T-helper 1 cell treated with Interleukin-12 subunit alpha and Interleukin-12 subunit beta and Interleukin-4 antibody, amounts not matched to agents 30 ng/mL and 1 ng/mL, for 36 hours (primary cell): ENCODE measurements at regions not wholly inside any gene's neighbourhood (a gene's known extent, or its start where the extent isn't known, plus 50 kb on each side); places are given as distances from the start of the nearest gene placed in this dataset.

Experiments
- intact Hi-C: fragments of 100-400 bp; cut with micrococcal nuclease; formaldehyde crosslinking; loops from one replicate; pipeline ENCODE4 v1.15.1; 2024

DNA sequence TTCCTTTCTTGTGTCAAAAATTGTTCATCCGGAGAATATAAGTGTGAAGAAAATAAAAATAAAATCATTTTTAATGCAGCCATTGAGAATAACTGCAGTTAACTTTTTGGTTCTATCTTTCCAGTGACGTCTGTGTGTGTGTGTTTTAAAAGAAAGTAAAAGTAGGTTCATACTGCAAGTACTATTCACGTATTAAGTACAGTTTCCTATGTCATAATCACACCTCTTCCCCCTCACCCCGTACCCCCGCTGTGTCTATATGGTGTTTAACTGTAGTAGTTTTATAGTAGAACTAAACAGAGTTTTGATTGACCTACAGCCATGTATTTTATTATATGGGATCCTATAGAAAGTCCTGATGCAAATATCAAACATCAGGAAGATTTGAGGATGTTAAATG, 78.5 kb upstream of the CLCN4 start:
- intact Hi-C loops = no loop called here

- intact Hi-C loops = no loop called here
These were observed 77.5 kb upstream of the CLCN4 start for GRCh38 chrX:10079231-10079630.

DNA sequence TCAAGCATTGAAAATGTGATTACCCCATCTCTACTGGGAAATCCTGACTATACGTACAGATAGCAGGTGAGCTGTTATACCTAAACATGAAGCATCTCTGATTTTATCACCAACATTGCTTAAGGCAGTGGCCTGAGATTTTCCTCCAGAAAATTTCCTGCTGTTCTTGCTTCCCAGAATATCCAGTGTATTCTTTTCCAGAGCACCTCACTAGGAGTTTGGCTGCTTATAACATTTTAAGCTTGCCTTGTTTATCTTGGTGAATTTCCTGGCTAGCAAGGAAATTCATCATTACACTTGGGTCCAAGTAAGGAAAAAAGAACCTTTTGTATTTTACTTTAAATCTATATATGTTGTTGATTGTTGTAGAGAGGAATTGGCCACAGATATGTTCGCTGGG, 73.0 kb upstream of the CLCN4 start:
- intact Hi-C loops = loop anchor here (1.0 to 2.0 kb wide), 5 partner anchors 14 to 87 kb away; no protein-coding TSS in a partner anchor

- intact Hi-C loops = loop anchor here (1.0 kb wide), 1 partner anchor 74 kb away; no protein-coding TSS in a partner anchor
These were observed 71.6 kb upstream of the CLCN4 start for GRCh38 chrX:10085223-10085622.

GRCh38 chrX:10086676-10087075, 70.1 kb upstream of the CLCN4 start:
- intact Hi-C loops = no loop called here

DNA sequence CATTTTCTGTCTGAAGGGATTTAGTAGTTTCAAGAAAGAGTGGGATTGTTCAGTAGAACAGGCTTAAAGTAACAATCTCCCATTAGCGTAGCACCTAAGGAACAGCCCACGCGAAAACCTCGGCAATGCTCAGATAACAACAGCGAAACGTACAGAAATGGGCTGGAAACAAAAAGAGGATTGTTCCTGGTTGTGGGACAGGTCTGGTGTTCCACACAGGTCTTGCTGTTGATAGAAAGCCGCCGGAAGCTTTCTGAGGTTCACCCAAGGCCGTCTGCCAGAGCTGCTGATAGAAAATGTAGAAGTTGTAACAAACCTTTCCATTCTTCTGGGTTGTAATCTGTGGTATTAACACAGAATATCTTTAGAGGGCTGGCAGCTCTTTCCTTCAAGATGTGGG, 69.4 kb upstream of the CLCN4 start:
- intact Hi-C loops = no loop called here

DNA sequence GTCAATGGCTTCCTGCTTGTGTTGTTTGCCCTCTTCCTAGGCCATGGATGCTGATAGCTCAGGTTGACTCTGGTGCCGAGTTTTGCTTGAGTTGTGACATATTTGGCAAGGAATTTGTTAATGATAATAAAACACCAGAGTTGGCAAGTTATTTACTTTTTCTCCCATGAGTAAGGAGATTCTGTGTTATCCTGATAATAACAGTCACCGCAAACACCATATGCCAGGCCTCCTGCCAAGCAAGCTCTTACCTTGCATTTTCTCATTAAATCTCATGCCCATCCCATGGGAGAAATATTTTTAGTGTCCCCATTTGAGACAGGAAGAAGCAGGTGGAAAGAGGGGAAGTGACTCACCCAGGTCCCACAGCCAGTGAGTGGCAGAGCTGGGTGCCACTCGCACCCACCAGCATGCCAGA, 67.4 kb upstream of the CLCN4 start:
- intact Hi-C loops = no loop called here

DNA sequence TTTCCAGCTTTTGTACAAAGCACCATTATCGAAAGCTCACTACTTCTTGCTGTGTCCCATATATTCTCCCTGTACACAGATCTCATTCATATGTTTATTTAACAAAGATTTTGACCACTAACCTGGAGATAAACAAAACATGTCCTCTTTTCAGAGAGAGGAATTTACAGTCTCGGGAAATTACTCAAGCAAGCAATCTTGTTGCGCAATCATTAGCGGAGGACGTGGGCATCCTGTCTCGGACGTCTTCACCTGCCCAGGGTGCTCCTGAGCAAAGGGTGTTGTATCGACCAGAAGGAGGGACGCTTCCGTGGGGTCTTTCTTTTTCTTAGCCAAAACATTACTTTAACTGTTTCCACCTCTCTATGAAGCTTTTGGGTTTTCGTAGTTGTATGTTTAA, 66.5 kb upstream of the CLCN4 start:
- intact Hi-C loops = loop anchor here (10.0 kb wide), 1 partner anchor 1664 kb away; the partner anchor contains the start of gene MSL3

DNA sequence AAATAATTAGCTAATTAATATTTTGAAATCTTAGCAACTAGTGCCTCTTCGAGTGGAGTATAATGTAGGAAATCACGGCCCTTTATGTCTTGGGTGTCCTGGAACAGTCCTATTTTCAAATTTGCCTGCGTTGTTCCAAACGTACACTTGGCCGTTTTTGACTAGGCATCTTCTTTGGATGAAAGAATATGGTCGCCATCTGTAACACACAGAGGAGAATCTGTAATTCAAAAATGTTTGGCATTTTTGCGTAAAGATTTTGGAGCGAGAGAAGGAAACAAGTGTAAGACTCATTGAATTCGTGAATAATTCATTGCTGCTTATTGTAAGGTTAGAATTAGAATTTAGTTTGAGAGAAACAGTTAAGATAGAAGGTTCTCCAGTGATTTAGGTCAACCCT, 61.5 kb upstream of the CLCN4 start:
- intact Hi-C loops = loop anchor here (5.0 to 10.0 kb wide), 2 partner anchors 633 to 1660 kb away; partner anchors contain the start of gene MSL3

DNA sequence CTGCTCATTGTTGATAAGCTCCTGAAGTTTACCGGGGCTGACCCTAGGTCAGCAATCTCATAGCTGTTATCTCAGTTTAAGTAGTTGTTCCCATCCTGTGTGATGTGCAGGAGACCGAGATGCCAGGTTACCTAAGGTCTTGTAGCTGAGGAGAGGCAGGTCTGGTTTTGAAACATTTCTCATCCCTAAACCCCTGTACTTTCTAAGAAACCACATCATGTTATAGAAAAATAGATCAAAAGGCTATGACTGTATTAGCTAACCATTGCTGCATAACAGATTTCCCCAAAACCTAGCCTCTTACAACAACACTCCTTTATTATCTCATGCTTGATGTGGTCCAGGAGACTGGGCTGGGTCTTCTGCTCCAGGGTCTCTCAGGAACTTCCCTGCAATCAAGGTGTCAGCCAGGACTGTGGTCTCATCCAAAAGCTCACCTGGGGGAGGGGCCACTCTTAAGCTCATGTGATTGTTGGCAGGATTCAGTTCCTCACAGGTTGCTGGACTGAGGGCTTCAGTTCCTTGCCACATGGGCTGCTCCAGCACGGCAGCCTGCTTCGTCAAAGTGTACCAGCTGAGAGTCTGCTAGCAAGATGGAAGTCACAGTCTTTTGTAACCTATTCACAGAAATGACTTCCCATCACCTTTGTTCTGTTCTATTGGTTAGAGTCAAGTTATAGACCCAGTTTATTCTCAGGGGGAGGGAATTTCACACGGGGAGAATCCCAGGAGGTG, 60.9 kb upstream of the CLCN4 start:
- intact Hi-C loops = loop anchor here (5.0 to 10.0 kb wide), 2 partner anchors 634 to 1659 kb away; partner anchors contain the start of gene MSL3

DNA sequence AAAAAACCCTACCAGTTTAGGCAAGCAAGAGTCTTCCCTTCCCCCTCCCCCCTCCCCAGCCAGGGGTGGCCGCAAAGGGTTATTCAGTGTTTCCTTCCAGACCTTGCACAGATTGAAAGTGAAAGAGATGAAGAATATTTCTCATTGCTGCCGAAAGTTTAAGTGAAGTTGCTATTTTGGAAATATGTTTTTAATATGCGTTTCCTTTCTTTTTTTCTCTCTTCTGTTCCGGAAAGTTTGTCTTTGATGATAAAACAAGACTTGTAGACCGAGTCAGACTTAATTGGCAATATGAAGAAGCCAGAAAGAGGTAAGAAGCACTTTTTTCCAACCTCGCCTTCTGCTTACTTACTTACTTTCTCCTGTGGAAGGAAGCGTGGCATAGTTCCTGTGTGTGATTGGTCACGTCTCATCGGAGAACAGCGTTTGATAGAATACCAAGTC, 58.5 kb upstream of the CLCN4 start:
- intact Hi-C loops = loop anchor here (1.0 to 10.0 kb wide), 9 partner anchors 9 to 1657 kb away; partner anchors contain the start of gene MSL3

- intact Hi-C loops = loop anchor here (2.0 to 10.0 kb wide), 4 partner anchors 19 to 1655 kb away; partner anchors contain the start of gene MSL3
These were observed 57.4 kb upstream of the CLCN4 start for GRCh38 chrX:10099411-10099810.

DNA sequence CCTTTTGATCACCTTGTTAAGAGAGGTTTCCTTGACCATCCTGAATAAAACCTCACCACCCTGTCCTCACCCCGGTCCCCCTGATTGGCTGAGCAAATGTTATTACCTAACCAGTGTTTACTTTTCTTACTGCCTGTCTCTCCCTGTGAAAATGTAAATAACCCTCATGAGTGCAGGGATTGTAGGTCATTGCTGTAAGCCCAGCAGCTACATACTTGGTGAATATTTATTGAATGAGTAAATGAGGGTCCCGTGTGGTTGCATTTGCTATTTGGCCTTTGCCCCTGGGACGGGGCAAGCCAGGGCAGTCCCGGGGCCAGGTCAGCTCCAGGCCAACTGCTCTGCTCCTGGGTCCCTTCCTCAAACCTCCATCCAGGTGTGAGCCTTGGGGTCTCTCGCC, 55.5 kb upstream of the CLCN4 start:
- intact Hi-C loops = no loop called here

GRCh38 chrX:10102046-10102704, 54.6 kb upstream of the CLCN4 start:
- intact Hi-C loops = no loop called here

DNA sequence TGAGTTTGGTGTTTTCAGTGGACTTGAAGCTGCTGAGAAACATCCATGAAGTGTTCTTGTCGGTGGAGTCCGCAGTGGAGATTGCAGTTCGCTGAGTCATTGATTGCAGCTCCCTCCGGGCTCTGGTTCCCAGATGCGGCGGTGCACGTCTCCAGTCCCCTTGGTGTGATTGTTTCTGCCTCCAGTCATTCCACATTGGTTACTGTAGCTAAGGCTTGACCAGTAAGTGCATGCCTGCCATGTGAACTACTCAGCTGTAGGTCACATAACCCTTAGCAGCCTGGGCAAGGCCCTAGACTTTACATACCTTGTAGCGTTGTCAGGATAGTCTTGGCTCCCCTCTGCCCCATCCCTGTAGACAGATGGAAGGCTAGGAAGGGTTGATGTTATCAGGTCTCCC, 53.8 kb upstream of the CLCN4 start:
- intact Hi-C loops = no loop called here

GRCh38 chrX:10104958-10105658, 51.7 kb upstream of the CLCN4 start:
- intact Hi-C loops = no loop called here

DNA sequence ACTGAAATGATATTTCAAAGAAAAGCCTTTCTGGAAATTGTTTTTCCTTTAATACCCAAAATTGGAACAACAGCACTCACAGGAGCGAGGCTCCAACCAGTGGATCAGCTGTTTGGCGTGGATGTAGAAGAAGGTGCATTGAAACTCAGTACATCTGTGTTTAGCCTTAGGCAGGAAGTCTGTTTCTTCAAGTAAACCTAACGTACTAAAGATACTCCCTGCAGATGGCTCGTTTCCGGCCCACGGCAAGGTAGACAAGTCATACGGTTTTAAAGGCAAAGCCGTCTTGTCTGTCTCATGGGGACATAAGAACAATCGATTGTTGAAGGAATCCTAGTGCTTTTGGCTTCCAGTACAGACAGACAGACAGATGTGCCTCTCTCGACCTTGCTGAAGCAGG, 50.0 kb upstream of the CLCN4 start:
- intact Hi-C loops = loop anchor here (1.0 to 2.0 kb wide), 2 partner anchors 9 to 24 kb away; no protein-coding TSS in a partner anchor
